NCI-H460 (cell line): ENCODE measurements at regions not wholly inside any gene's neighbourhood (a gene's known extent, or its start where the extent isn't known, plus 50 kb on each side); places are given as distances from the start of the nearest gene placed in this dataset.

Experiments used
- DNase-seq: peaks from one replicate; pipeline ENCODE4 v3.0.0-alpha.2; 2016; ENCODE audit warnings: low read depth; ENCODE audit errors: extremely low read depth

- no peak for DNase-seq
Observed at GRCh38 chr11:127919206-127920000, 668.0 kb downstream of the ETS1 start.

GRCh38 chr11:127902382-127902781 is 685.0 kb downstream of the ETS1 start:
- DNase-seq, result no peak

- DNase-seq, result no peak
Observed at GRCh38 chr11:127898422-127899365, 688.7 kb downstream of the ETS1 start.

- DNase-seq, result no peak
Observed at GRCh38 chr11:127895776-127896175, 691.6 kb downstream of the ETS1 start.

GRCh38 chr11:127894316-127894715 is 693.0 kb downstream of the ETS1 start:
- DNase-seq, result no peak

GRCh38 chr11:127890030-127890615 is 697.2 kb downstream of the ETS1 start:
- DNase-seq, result no peak

GRCh38 chr11:127888386-127888785 is 699.0 kb downstream of the ETS1 start:
- no peak for DNase-seq

- DNase-seq, result no peak
Observed at GRCh38 chr11:127875131-127875530, 712.2 kb downstream of the ETS1 start.

GRCh38 chr11:127873478-127873877 is 713.9 kb downstream of the ETS1 start:
- no peak for DNase-seq

- DNase-seq, result no peak
Observed at GRCh38 chr11:127866109-127866508, 721.2 kb downstream of the ETS1 start.

- no peak for DNase-seq
Observed at GRCh38 chr11:127864861-127865260, 722.5 kb downstream of the ETS1 start.

GRCh38 chr11:127862406-127862805 is 725.0 kb downstream of the ETS1 start:
- DNase-seq, result no peak

GRCh38 chr11:127859941-127860354 is 727.4 kb downstream of the ETS1 start:
- no peak for DNase-seq

GRCh38 chr11:127844876-127845275 is 742.5 kb downstream of the ETS1 start:
- DNase-seq, result no peak

GRCh38 chr11:127843483-127844396 is 743.6 kb downstream of the ETS1 start:
- peak; percentile 26 for DNase-seq

GRCh38 chr11:127825183-127825582 is 762.2 kb downstream of the ETS1 start:
- DNase-seq, result no peak

- no peak for DNase-seq
Observed at GRCh38 chr11:127818625-127819024, 768.7 kb downstream of the ETS1 start.

- no peak for DNase-seq
Observed at GRCh38 chr11:127816962-127817361, 770.4 kb downstream of the ETS1 start.

GRCh38 chr11:127815331-127815730 is 772.0 kb downstream of the ETS1 start:
- DNase-seq, result no peak

- no peak for DNase-seq
Observed at GRCh38 chr11:127806501-127806900, 780.9 kb downstream of the ETS1 start.
